Central memory CD8-positive, alpha-beta T cell (primary cell): ENCODE measurements at regions not wholly inside any gene's neighbourhood (a gene's known extent, or its start where the extent isn't known, plus 50 kb on each side); places are given as distances from the start of the nearest gene placed in this dataset.

Source experiments
- ATAC-seq: fragments of 150-1000 bp; cut with Tn5 transposase; replicated peaks from 2 replicates; pipeline ENCODE4 v1.10.0; 2022; ENCODE audit warnings: mild to moderate bottlenecking, moderate FRiP score, moderate number of reproducible peaks; ENCODE audit not compliant: poor library complexity, severe bottlenecking; ENCODE audit errors: extremely low read depth
- DNase-seq, 2 donors: peaks; one replicate each; pipeline ENCODE4 v3.0.0; 2021; ENCODE audit warnings: low spot score in 2 of 2
- H3K27ac Mint-ChIP-seq: one replicate; pipeline ENCODE4 v1.8.0; 2022; ENCODE audit warnings: low read depth, mild to moderate bottlenecking, moderate library complexity, mixed read lengths
- H3K27me3 Mint-ChIP-seq: one replicate; pipeline ENCODE4 v1.8.0; 2022; ENCODE audit warnings: mixed read lengths
- H3K36me3 Mint-ChIP-seq: one replicate; pipeline ENCODE4 v1.8.0; 2022; ENCODE audit warnings: mild to moderate bottlenecking, moderate library complexity, mixed read lengths; ENCODE audit not compliant: insufficient read depth
- H3K4me1 Mint-ChIP-seq: one replicate; pipeline ENCODE4 v1.8.0; 2022; ENCODE audit warnings: mixed read lengths
- H3K4me3 Mint-ChIP-seq: one replicate; pipeline ENCODE4 v1.8.0; 2022; ENCODE audit warnings: mild to moderate bottlenecking, moderate library complexity, mixed read lengths
- H3K9me3 Mint-ChIP-seq: one replicate; pipeline ENCODE4 v1.8.0; 2022; ENCODE audit warnings: mixed read lengths

- H3K27me3 Mint-ChIP-seq: peaks cover 15% of the 10 kb centered on the region
- H3K9me3 Mint-ChIP-seq: no peaks in the 10 kb centered on the region
- DNase-seq: no peak
- H3K4me3 Mint-ChIP-seq: no peak overlapping the region
- H3K4me1 Mint-ChIP-seq: no peaks in the 10 kb centered on the region
- no peak overlapping the region for H3K27ac Mint-ChIP-seq
- no peak for ATAC-seq
- H3K36me3 Mint-ChIP-seq: peaks cover 1% of the 10 kb centered on the region
Measured at GRCh38 chr5:14090755-14091154, 52.4 kb upstream of the TRIO start.

DNA sequence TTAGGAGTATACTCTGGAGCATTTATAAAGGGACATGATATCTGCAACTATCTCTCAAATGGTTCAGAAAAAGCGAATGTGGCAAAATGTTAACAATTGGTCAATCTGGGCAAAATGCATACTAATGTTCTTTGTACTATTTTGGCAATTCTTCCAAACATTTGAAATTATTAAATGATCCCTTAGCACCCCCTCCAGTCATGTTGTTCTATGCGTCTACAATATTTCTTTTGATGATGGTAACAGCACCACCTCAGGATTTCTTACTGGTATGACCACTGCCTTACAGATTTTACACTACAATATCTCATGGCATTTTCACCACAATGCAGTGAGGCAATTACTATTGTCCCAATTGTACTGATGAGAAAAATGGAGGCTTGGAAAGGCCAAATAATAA is 52.9 kb upstream of the TRIO start:
- Mint-ChIP-seq H3K36me3 (peaks cover 1% of the 10 kb centered on the region), H3K4me1 (no peaks in the 10 kb centered on the region), H3K9me3 (no peaks in the 10 kb centered on the region), H3K27me3 (peaks cover 20% of the 10 kb centered on the region), H3K27ac (no peak overlapping the region), H3K4me3 (no peak overlapping the region)
- DNase-seq (no peak), ATAC-seq (no peak)

DNA sequence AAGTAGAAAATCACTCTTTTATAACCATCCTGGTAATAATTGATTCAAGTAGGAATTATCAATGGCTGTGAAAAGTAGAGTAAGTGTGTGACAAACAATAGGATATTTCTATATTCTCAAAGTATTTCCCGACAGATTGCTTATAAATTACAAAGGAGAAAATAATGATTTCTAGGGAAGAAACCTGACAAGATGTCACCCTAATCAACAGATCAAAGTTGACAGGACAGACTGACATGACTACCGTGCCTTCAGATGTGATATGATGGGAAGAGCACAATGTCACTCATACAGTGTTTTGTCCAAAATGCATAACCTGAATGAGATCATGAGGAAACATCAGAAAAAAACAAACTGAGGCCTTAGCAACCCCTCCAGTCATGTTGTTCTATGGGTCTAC is 53.9 kb upstream of the TRIO start:
- no peak for ATAC-seq
- Mint-ChIP-seq H3K9me3 (no peaks in the 10 kb centered on the region), H3K36me3 (peaks cover 1% of the 10 kb centered on the region), H3K4me3 (no peak overlapping the region), H3K27ac (no peak overlapping the region), H3K4me1 (no peaks in the 10 kb centered on the region), H3K27me3 (peaks cover 30% of the 10 kb centered on the region)
- DNase-seq: no peak

DNA sequence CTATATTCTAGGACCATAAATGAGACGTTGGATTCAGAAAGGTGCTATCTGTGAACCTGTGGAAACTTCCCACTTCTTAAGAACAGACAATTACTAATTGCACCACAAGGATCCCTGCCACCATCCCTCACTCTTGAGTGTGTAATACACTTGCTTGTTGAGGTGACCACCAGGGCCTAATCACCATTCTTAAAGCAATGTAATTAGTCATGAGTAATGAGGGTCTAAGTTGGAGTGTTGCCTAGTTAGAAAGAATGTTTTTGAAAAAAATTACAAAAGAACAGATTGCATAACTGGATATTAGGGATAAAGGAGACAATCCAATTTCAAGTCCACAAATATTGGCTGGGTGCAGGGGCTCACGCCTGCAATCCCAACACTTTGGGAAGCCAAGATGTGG is 56.9 kb upstream of the TRIO start:
- H3K36me3 Mint-ChIP-seq: peaks cover 1% of the 10 kb centered on the region
- no peak for ATAC-seq
- H3K4me3 Mint-ChIP-seq: no peak overlapping the region
- no peaks in the 10 kb centered on the region for H3K9me3 Mint-ChIP-seq
- DNase-seq: no peak
- H3K27me3 Mint-ChIP-seq: peaks cover 19% of the 10 kb centered on the region
- no peak overlapping the region for H3K27ac Mint-ChIP-seq
- H3K4me1 Mint-ChIP-seq: no peaks in the 10 kb centered on the region

- no peaks in the 10 kb centered on the region for H3K36me3 Mint-ChIP-seq
- peaks cover 19% of the 10 kb centered on the region for H3K27me3 Mint-ChIP-seq
- H3K27ac Mint-ChIP-seq: no peak overlapping the region
- H3K4me3 Mint-ChIP-seq: no peak overlapping the region
- no peaks in the 10 kb centered on the region for H3K4me1 Mint-ChIP-seq
- H3K9me3 Mint-ChIP-seq: no peaks in the 10 kb centered on the region
- DNase-seq: no peak
- ATAC-seq: no peak
Measured at GRCh38 chr5:14082973-14083372, 60.2 kb upstream of the TRIO start.

- no peak overlapping the region for H3K4me3 Mint-ChIP-seq
- no peak overlapping the region for H3K27ac Mint-ChIP-seq
- ATAC-seq (no peak), DNase-seq (no peak)
- H3K36me3 Mint-ChIP-seq: no peaks in the 10 kb centered on the region
- no peaks in the 10 kb centered on the region for H3K9me3 Mint-ChIP-seq
- H3K27me3 Mint-ChIP-seq: peaks cover 19% of the 10 kb centered on the region
- no peaks in the 10 kb centered on the region for H3K4me1 Mint-ChIP-seq
Measured at GRCh38 chr5:14082523-14082922, 60.6 kb upstream of the TRIO start.

- Mint-ChIP-seq H3K9me3 (no peaks in the 10 kb centered on the region), H3K4me3 (no peak overlapping the region), H3K27me3 (peaks cover 19% of the 10 kb centered on the region), H3K36me3 (no peaks in the 10 kb centered on the region), H3K27ac (no peak overlapping the region), H3K4me1 (no peaks in the 10 kb centered on the region)
- ATAC-seq (no peak), DNase-seq (no peak)
Measured at GRCh38 chr5:14081791-14082190, 61.4 kb upstream of the TRIO start.

- no peaks in the 10 kb centered on the region for H3K36me3 Mint-ChIP-seq
- no peaks in the 10 kb centered on the region for H3K9me3 Mint-ChIP-seq
- ATAC-seq: no peak
- no peak overlapping the region for H3K27ac Mint-ChIP-seq
- H3K4me3 Mint-ChIP-seq: no peak overlapping the region
- no peak for DNase-seq
- H3K27me3 Mint-ChIP-seq: no peaks in the 10 kb centered on the region
- H3K4me1 Mint-ChIP-seq: no peaks in the 10 kb centered on the region
Measured at GRCh38 chr5:14078716-14079115, 64.4 kb upstream of the TRIO start.

GRCh38 chr5:14077501-14077900 is 65.6 kb upstream of the TRIO start:
- Mint-ChIP-seq H3K4me3 (no peak overlapping the region), H3K9me3 (no peaks in the 10 kb centered on the region), H3K4me1 (no peaks in the 10 kb centered on the region), H3K27ac (no peak overlapping the region), H3K36me3 (no peaks in the 10 kb centered on the region), H3K27me3 (no peaks in the 10 kb centered on the region)
- DNase-seq (no peak), ATAC-seq (no peak)

- Mint-ChIP-seq H3K27ac (no peak overlapping the region), H3K36me3 (no peaks in the 10 kb centered on the region), H3K27me3 (no peaks in the 10 kb centered on the region), H3K9me3 (no peaks in the 10 kb centered on the region), H3K4me3 (no peak overlapping the region), H3K4me1 (no peaks in the 10 kb centered on the region)
- no peak for ATAC-seq
- no peak for DNase-seq
Measured at GRCh38 chr5:14076561-14076960, 66.6 kb upstream of the TRIO start.

- no peaks in the 10 kb centered on the region for H3K27me3 Mint-ChIP-seq
- H3K4me3 Mint-ChIP-seq: no peak overlapping the region
- H3K36me3 Mint-ChIP-seq: no peaks in the 10 kb centered on the region
- H3K9me3 Mint-ChIP-seq: no peaks in the 10 kb centered on the region
- H3K27ac Mint-ChIP-seq: no peak overlapping the region
- no peaks in the 10 kb centered on the region for H3K4me1 Mint-ChIP-seq
- DNase-seq: no peak
- ATAC-seq: no peak
Measured at GRCh38 chr5:14075937-14076336, 67.2 kb upstream of the TRIO start.

DNA sequence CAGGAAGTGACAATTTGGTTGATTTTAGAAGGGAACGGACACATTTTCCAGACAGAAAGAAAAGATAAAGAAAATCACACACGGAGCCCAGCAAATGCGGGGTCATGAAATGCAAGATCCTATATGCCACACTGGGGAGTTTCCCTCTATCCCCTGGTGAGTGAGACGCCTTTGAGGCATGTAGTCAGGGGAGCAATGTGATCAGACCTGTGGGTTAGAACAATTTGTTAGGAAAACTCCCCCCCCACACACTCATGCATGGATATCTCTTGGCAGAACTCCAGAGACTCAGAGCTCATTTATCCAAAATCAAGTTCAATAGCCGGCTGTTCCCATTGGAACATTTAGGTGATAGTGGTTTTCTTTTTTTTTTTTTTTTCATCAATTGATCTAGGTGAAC is 71.7 kb upstream of the TRIO start:
- H3K27ac Mint-ChIP-seq: no peak overlapping the region
- ATAC-seq (no peak), DNase-seq (no peak)
- H3K27me3 Mint-ChIP-seq: no peaks in the 10 kb centered on the region
- H3K4me1 Mint-ChIP-seq: no peaks in the 10 kb centered on the region
- H3K4me3 Mint-ChIP-seq: no peak overlapping the region
- H3K36me3 Mint-ChIP-seq: no peaks in the 10 kb centered on the region
- no peaks in the 10 kb centered on the region for H3K9me3 Mint-ChIP-seq

- no peaks in the 10 kb centered on the region for H3K36me3 Mint-ChIP-seq
- DNase-seq (no peak), ATAC-seq (no peak)
- H3K4me3 Mint-ChIP-seq: no peak overlapping the region
- H3K9me3 Mint-ChIP-seq: no peaks in the 10 kb centered on the region
- no peaks in the 10 kb centered on the region for H3K4me1 Mint-ChIP-seq
- no peaks in the 10 kb centered on the region for H3K27me3 Mint-ChIP-seq
- no peak overlapping the region for H3K27ac Mint-ChIP-seq
Measured at GRCh38 chr5:14069021-14069420, 74.1 kb upstream of the TRIO start.

- no peak for ATAC-seq
- Mint-ChIP-seq H3K36me3 (no peaks in the 10 kb centered on the region), H3K4me1 (no peaks in the 10 kb centered on the region), H3K27ac (no peak overlapping the region), H3K9me3 (no peaks in the 10 kb centered on the region), H3K4me3 (no peak overlapping the region), H3K27me3 (no peaks in the 10 kb centered on the region)
- DNase-seq: no peak
Measured at GRCh38 chr5:14068136-14068535, 75.0 kb upstream of the TRIO start.
